HL-60 (cell line): ENCODE measurements at regions not wholly inside any gene's neighbourhood (a gene's known extent, or its start where the extent isn't known, plus 50 kb on each side); places are given as distances from the start of the nearest gene placed in this dataset.

ENCODE experiments used
- DNase-seq, 2 experiments: peaks; one replicate each; pipeline ENCODE4 v3.0.0-alpha.2; 2010 to 2020; ENCODE audit warnings: low read depth in 1 of 2, low spot score in 1 of 2
- H3K27ac ChIP-seq: fragments of 250-450 bp; sonication (Bioruptor Pico); replicated peaks from 2 replicates; pipeline ENCODE4 v1.5.1; 2020; ENCODE audit warnings: mild to moderate bottlenecking, moderate library complexity
- H3K27me3 ChIP-seq: fragments of 250-450 bp; sonication (Bioruptor Pico); 2 replicates; pipeline ENCODE4 v1.5.1; 2021; ENCODE audit warnings: mild to moderate bottlenecking, moderate library complexity; ENCODE audit not compliant: insufficient read depth, poor library complexity, severe bottlenecking
- H3K4me3 ChIP-seq: replicated peaks from 2 replicates; pipeline ENCODE4 v1.5.1; 2011; ENCODE audit warnings: mild to moderate bottlenecking, control low read depth, low read length; ENCODE audit not compliant: insufficient read depth
- CTCF ChIP-seq: IDR thresholded peaks from one replicate; pipeline ENCODE4 v1.5.1; 2011; ENCODE audit warnings: low read length, control low read depth, inconsistent platforms; ENCODE audit not compliant: insufficient read depth
- GABPA ChIP-seq: IDR thresholded peaks from 2 replicates; pipeline ENCODE4 v1.6.1; 2012; ENCODE audit warnings: low read depth
- POLR2AphosphoS5 ChIP-seq: IDR thresholded peaks from 2 replicates; pipeline ENCODE4 v1.6.1; 2012; ENCODE audit warnings: low read depth
- REST ChIP-seq: IDR thresholded peaks from 2 replicates; pipeline ENCODE4 v1.6.1; 2012; ENCODE audit warnings: low read depth; ENCODE audit not compliant: insufficient replicate concordance
- SPI1 ChIP-seq: IDR thresholded peaks from 2 replicates; pipeline ENCODE4 v1.6.1; 2012; ENCODE audit warnings: low read depth, mild to moderate bottlenecking, borderline replicate concordance

GRCh38 chr16:86638642-86639041 lies 60.3 kb downstream of the FOXL1 start:
- Histone ChIP-seq H3K4me3 (no peak overlapping the region), H3K27me3 (no peaks in the 10 kb centered on the region), H3K27ac (no peak overlapping the region)
- DNase-seq, result no peak
- TF ChIP-seq SPI1 (no peak), GABPA (no peak), REST (no peak), POLR2AphosphoS5 (no peak), CTCF (no peak)

GRCh38 chr16:86639354-86639753 lies 61.0 kb downstream of the FOXL1 start:
- TF ChIP-seq POLR2AphosphoS5 (no peak), CTCF (no peak), REST (no peak), SPI1 (no peak), GABPA (no peak)
- no peak for DNase-seq
- H3K4me3 ChIP-seq, result no peak overlapping the region
- no peaks in the 10 kb centered on the region for H3K27me3 ChIP-seq
- H3K27ac ChIP-seq, result no peak overlapping the region

GRCh38 chr16:86640265-86640843 lies 62.0 kb downstream of the FOXL1 start:
- no peak for DNase-seq
- Histone ChIP-seq H3K27ac (no peak overlapping the region), H3K4me3 (no peak overlapping the region), H3K27me3 (no peaks in the 10 kb centered on the region)
- TF ChIP-seq REST, result no peak
- TF ChIP-seq POLR2AphosphoS5, result no peak
- no peak for TF ChIP-seq CTCF
- TF ChIP-seq GABPA, result no peak
- TF ChIP-seq SPI1, result no peak
